ENCODE measurements at regions not wholly inside any gene's neighbourhood (a gene's known extent, or its start where the extent isn't known, plus 50 kb on each side); places are given as distances from the start of the nearest gene placed in this dataset.

DNA sequence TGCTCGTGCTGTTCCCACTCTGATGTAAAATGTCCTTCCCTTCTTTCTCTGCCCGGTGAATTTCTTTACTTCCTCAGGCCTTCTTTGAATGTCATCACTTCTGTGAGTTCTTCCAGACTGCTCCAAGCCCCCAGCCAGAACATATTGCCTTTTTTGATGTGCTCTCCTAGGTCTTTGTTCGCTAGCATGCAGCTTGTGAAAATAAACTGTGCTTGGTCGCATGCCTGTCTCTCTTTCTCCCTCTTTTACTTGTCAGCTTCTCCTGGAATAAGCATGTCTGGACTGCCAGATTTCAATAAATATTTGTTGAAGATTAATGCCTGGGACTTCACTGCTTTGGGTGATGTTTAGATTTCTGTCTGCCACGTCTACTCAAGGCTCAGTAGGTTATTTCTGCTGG lies 82.7 kb upstream of the ARHGAP28 start:
- no peak overlapping the region for H2AFZ ChIP-seq (ENCODE audit: low read depth, low read length)
- H3K4me3 ChIP-seq (ENCODE audit: low read length): no peak overlapping the region
- TF ChIP-seq, protein P1, sequence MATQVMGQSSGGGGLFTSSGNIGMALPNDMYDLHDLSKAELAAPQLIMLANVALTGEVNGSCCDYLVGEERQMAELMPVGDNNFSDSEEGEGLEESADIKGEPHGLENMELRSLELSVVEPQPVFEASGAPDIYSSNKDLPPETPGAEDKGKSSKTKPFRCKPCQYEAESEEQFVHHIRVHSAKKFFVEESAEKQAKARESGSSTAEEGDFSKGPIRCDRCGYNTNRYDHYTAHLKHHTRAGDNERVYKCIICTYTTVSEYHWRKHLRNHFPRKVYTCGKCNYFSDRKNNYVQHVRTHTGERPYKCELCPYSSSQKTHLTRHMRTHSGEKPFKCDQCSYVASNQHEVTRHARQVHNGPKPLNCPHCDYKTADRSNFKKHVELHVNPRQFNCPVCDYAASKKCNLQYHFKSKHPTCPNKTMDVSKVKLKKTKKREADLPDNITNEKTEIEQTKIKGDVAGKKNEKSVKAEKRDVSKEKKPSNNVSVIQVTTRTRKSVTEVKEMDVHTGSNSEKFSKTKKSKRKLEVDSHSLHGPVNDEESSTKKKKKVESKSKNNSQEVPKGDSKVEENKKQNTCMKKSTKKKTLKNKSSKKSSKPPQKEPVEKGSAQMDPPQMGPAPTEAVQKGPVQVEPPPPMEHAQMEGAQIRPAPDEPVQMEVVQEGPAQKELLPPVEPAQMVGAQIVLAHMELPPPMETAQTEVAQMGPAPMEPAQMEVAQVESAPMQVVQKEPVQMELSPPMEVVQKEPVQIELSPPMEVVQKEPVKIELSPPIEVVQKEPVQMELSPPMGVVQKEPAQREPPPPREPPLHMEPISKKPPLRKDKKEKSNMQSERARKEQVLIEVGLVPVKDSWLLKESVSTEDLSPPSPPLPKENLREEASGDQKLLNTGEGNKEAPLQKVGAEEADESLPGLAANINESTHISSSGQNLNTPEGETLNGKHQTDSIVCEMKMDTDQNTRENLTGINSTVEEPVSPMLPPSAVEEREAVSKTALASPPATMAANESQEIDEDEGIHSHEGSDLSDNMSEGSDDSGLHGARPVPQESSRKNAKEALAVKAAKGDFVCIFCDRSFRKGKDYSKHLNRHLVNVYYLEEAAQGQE (IDR thresholded peaks at IDR 0.05; ENCODE audit: borderline replicate concordance): no peak
- TF ChIP-seq EP300 (conservative IDR thresholded peaks at IDR 0.05; ENCODE audit: poor library complexity, severe bottlenecking) (no peak), SMC3 (conservative IDR thresholded peaks at IDR 0.05; ENCODE audit: poor library complexity) (no peak), TAF1 (IDR thresholded peaks at IDR 0.05; ENCODE audit: low read depth) (no peak), EZH2 (IDR thresholded peaks at IDR 0.05; ENCODE audit: borderline replicate concordance, insufficient read depth, low read length, poor library complexity, severe bottlenecking) (no peak), POLR2AphosphoS5 (IDR thresholded peaks at IDR 0.05) (no peak), MXI1 (conservative IDR thresholded peaks at IDR 0.05; ENCODE audit: poor library complexity, severe bottlenecking) (no peak)

DNA sequence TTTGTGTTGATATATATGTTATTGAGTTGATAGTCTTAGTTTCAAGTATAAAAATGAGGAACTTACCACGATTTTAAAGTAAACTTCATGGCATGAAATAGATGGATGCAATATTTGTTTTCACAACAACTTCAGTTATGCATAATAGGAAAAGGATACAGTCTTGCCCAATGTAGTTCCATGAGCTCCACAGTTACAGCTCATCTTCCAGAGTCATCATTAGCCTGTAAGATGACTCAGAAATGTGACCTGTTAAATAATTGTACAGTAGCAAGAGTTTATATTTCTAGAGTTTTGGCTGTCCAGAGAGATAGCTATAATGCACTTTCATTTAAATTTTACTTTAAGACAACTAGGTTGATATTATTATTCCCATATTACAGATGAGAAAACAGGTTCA lies 80.9 kb upstream of the ARHGAP28 start:
- Histone ChIP-seq H3K4me2 (ENCODE audit: low read length) (no peak overlapping the region), H3K9me2 (ENCODE audit: insufficient read depth, low read length) (no peaks in the 10 kb centered on the region), H3K27me3 (ENCODE audit: insufficient read depth, low read depth, low read length) (no peaks in the 10 kb centered on the region), H3K9me3 (ENCODE audit: low read length) (no peaks in the 10 kb centered on the region), H2AFZ (ENCODE audit: low read depth, low read length) (no peak overlapping the region), H3K4me3 (ENCODE audit: low read length) (no peak overlapping the region), H3F3A (ENCODE audit: insufficient read depth, low read length, poor library complexity, severe bottlenecking) (no peaks in the 10 kb centered on the region), H3K36me3 (ENCODE audit: insufficient read depth, low read length) (no peaks in the 10 kb centered on the region), H4K20me1 (ENCODE audit: insufficient read depth) (no peaks in the 10 kb centered on the region), H3K9ac (ENCODE audit: low read length) (no peak overlapping the region), H3K27ac (ENCODE audit: low read length) (no peak overlapping the region), H3K79me2 (replicated peaks; ENCODE audit: insufficient read depth, low read length) (no peaks in the 10 kb centered on the region)
- TF ChIP-seq SMC3 (conservative IDR thresholded peaks at IDR 0.05; ENCODE audit: poor library complexity) (no peak), MXI1 (conservative IDR thresholded peaks at IDR 0.05; ENCODE audit: poor library complexity, severe bottlenecking) (no peak), EZH2 (IDR thresholded peaks at IDR 0.05; ENCODE audit: borderline replicate concordance, insufficient read depth, low read length, poor library complexity, severe bottlenecking) (no peak), POLR2AphosphoS5 (IDR thresholded peaks at IDR 0.05) (no peak), TAF1 (IDR thresholded peaks at IDR 0.05; ENCODE audit: low read depth) (no peak), RAD21 (conservative IDR thresholded peaks at IDR 0.05) (no peak), EP300 (conservative IDR thresholded peaks at IDR 0.05; ENCODE audit: poor library complexity, severe bottlenecking) (no peak)
- TF ChIP-seq, protein P1 (IDR thresholded peaks at IDR 0.05; ENCODE audit: borderline replicate concordance): no peak
- TF ChIP-seq, protein P2, sequence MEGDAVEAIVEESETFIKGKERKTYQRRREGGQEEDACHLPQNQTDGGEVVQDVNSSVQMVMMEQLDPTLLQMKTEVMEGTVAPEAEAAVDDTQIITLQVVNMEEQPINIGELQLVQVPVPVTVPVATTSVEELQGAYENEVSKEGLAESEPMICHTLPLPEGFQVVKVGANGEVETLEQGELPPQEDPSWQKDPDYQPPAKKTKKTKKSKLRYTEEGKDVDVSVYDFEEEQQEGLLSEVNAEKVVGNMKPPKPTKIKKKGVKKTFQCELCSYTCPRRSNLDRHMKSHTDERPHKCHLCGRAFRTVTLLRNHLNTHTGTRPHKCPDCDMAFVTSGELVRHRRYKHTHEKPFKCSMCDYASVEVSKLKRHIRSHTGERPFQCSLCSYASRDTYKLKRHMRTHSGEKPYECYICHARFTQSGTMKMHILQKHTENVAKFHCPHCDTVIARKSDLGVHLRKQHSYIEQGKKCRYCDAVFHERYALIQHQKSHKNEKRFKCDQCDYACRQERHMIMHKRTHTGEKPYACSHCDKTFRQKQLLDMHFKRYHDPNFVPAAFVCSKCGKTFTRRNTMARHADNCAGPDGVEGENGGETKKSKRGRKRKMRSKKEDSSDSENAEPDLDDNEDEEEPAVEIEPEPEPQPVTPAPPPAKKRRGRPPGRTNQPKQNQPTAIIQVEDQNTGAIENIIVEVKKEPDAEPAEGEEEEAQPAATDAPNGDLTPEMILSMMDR (IDR thresholded peaks at IDR 0.05; ENCODE audit: poor library complexity, severe bottlenecking): no peak

More for the DNA sequence above, 82.7 kb upstream of the ARHGAP28 start:
- no peaks in the 10 kb centered on the region for H3K27me3 ChIP-seq (ENCODE audit: insufficient read depth, low read depth, low read length)
- no peak overlapping the region for H3K9ac ChIP-seq (ENCODE audit: low read length)
- no peak overlapping the region for H3K27ac ChIP-seq (ENCODE audit: low read length)
- no peaks in the 10 kb centered on the region for H3K79me2 ChIP-seq (replicated peaks; ENCODE audit: insufficient read depth, low read length)
- no peaks in the 10 kb centered on the region for H3K9me2 ChIP-seq (ENCODE audit: insufficient read depth, low read length)
- no peaks in the 10 kb centered on the region for H3F3A ChIP-seq (ENCODE audit: insufficient read depth, low read length, poor library complexity, severe bottlenecking)
- H3K9me3 ChIP-seq (ENCODE audit: low read length): no peaks in the 10 kb centered on the region
- no peaks in the 10 kb centered on the region for H3K36me3 ChIP-seq (ENCODE audit: insufficient read depth, low read length)
- no peak overlapping the region for H3K4me2 ChIP-seq (ENCODE audit: low read length)
- H4K20me1 ChIP-seq (ENCODE audit: insufficient read depth): no peaks in the 10 kb centered on the region

Data from neural cell (in vitro differentiated cells).